Astrocyte (in vitro differentiated cells and primary cell): ENCODE measurements at regions not wholly inside any gene's neighbourhood (a gene's known extent, or its start where the extent isn't known, plus 50 kb on each side); places are given as distances from the start of the nearest gene placed in this dataset.

Experiments
- DNase-seq: peaks from one replicate; pipeline ENCODE4 v3.0.0-alpha.2; 2010; ENCODE audit warnings: low read depth
- FAIRE-seq: peaks from 2 replicates; lab custom pipeline; 2011; peaks lifted over from hg19 to GRCh38; lab: Jason Lieb, UNC
- H2AFZ ChIP-seq: 2 replicates; pipeline ENCODE4 v1.6.0; 2012; ENCODE audit warnings: low read depth, low read length, inconsistent platforms
- H3K27ac ChIP-seq: 2 replicates; pipeline ENCODE4 v1.5.1; 2011; ENCODE audit warnings: low read depth, low read length, inconsistent platforms
- H3K27me3 ChIP-seq: 2 replicates; pipeline ENCODE4 v1.6.0; 2011; ENCODE audit warnings: low read length, inconsistent platforms; ENCODE audit not compliant: insufficient read depth
- H3K36me3 ChIP-seq: 2 replicates; pipeline ENCODE4 v1.5.1; 2011; ENCODE audit warnings: low read length, inconsistent platforms; ENCODE audit not compliant: insufficient read depth
- H3K4me1 ChIP-seq: 2 replicates; pipeline ENCODE4 v1.5.1; 2011; ENCODE audit warnings: low read length, inconsistent platforms; ENCODE audit not compliant: insufficient read depth
- H3K4me2 ChIP-seq: 2 replicates; pipeline ENCODE4 v1.6.0; 2012; ENCODE audit warnings: low read length, inconsistent platforms
- H3K4me3 ChIP-seq: 2 replicates; pipeline ENCODE4 v1.5.1; 2011; ENCODE audit warnings: low read depth, mild to moderate bottlenecking, low read length, inconsistent platforms; ENCODE audit not compliant: insufficient read depth
- H3K79me2 ChIP-seq: 2 replicates; pipeline ENCODE4 v1.6.0; 2012; ENCODE audit warnings: mild to moderate bottlenecking, low read length, inconsistent platforms; ENCODE audit not compliant: insufficient read depth
- H3K9ac ChIP-seq: 2 replicates; pipeline ENCODE4 v1.6.0; 2012; ENCODE audit warnings: mild to moderate bottlenecking, low read length, inconsistent platforms
- H3K9me3 ChIP-seq: 2 replicates; pipeline ENCODE4 v1.5.1; 2012; ENCODE audit warnings: low read depth, mild to moderate bottlenecking, low read length, inconsistent platforms; ENCODE audit not compliant: insufficient read depth
- H4K20me1 ChIP-seq: 2 replicates; pipeline ENCODE4 v1.6.0; 2012; ENCODE audit warnings: low read length, inconsistent platforms; ENCODE audit not compliant: insufficient read depth
- H3K27ac Mint-ChIP-seq: one replicate; pipeline ENCODE4 v1.8.0; 2021; ENCODE audit warnings: mild to moderate bottlenecking, mixed read lengths; ENCODE audit not compliant: unreplicated experiment
- H3K27me3 Mint-ChIP-seq: one replicate; pipeline ENCODE4 v1.8.0; 2021; ENCODE audit warnings: low read depth, mixed read lengths; ENCODE audit not compliant: unreplicated experiment
- H3K36me3 Mint-ChIP-seq: one replicate; pipeline ENCODE4 v1.8.0; 2021; ENCODE audit warnings: low read depth, mixed read lengths; ENCODE audit not compliant: unreplicated experiment
- H3K4me1 Mint-ChIP-seq: one replicate; pipeline ENCODE4 v1.8.0; 2021; ENCODE audit warnings: low read depth, mixed read lengths; ENCODE audit not compliant: unreplicated experiment
- H3K4me3 Mint-ChIP-seq: one replicate; pipeline ENCODE4 v1.8.0; 2021; ENCODE audit warnings: mild to moderate bottlenecking, moderate library complexity, mixed read lengths; ENCODE audit not compliant: unreplicated experiment
- H3K9me3 Mint-ChIP-seq: one replicate; pipeline ENCODE4 v1.8.0; 2021; ENCODE audit warnings: mild to moderate bottlenecking, mixed read lengths; ENCODE audit not compliant: unreplicated experiment
- EZH2 ChIP-seq: IDR thresholded peaks from 2 replicates; pipeline ENCODE4 v1.6.1; 2012; ENCODE audit warnings: mild to moderate bottlenecking, low read length, inconsistent platforms; ENCODE audit not compliant: insufficient read depth
- TF ChIP-seq, protein P1 (sequence below): IDR thresholded peaks from 2 replicates; pipeline ENCODE4 v1.5.1; 2011; ENCODE audit warnings: low read depth, mild to moderate bottlenecking, inconsistent platforms, low read length, moderate library complexity; ENCODE audit not compliant: insufficient read depth

DNA sequence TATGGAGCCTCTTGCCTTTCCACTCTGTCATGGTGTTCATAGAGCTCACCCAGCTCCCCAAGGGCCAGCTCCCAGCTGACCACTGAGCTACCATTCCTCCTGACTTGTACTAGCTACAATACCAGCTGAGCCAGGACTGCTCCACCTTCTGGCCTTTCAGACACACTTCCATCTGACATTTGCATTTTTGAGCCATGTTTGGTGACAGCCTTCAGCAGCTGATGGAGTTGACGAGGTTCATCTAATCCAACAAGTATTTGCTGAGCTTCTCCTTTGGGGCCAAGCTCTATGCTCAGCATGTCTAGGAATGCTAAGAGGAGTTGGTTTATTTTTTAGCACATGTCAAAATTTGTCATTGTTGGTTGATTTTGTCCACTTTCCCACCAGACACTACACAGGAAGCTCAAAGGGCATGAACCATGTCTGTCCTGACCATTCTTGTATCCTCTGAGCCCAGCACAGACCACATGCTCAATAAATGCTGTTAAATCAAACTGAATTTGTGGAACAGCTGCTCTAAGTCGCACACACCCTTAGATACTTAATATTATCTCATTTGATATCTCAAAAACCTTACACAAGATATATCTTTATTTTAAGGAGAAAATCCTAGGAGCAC, 142.6 kb upstream of the PPARGC1A start:
- Histone ChIP-seq H3K4me2 (no peak overlapping the region), H3K36me3 (no peaks in the 10 kb centered on the region), H2AFZ (no peak overlapping the region), H3K4me1 (no peaks in the 10 kb centered on the region), H3K79me2 (no peaks in the 10 kb centered on the region), H3K27ac (no peak overlapping the region), H3K27me3 (no peaks in the 10 kb centered on the region), H3K9ac (no peak overlapping the region), H3K9me3 (no peaks in the 10 kb centered on the region), H3K4me3 (no peak overlapping the region), H4K20me1 (no peaks in the 10 kb centered on the region)
- Mint-ChIP-seq H3K4me1 (peaks cover 2% of the 10 kb centered on the region), H3K9me3 (no peaks in the 10 kb centered on the region), H3K27ac (no peak overlapping the region), H3K4me3 (no peak overlapping the region), H3K36me3 (no peaks in the 10 kb centered on the region), H3K27me3 (no peaks in the 10 kb centered on the region)
- DNase-seq: no peak
- no peak for FAIRE-seq
- no peak for TF ChIP-seq EZH2
- TF ChIP-seq, protein P1, sequence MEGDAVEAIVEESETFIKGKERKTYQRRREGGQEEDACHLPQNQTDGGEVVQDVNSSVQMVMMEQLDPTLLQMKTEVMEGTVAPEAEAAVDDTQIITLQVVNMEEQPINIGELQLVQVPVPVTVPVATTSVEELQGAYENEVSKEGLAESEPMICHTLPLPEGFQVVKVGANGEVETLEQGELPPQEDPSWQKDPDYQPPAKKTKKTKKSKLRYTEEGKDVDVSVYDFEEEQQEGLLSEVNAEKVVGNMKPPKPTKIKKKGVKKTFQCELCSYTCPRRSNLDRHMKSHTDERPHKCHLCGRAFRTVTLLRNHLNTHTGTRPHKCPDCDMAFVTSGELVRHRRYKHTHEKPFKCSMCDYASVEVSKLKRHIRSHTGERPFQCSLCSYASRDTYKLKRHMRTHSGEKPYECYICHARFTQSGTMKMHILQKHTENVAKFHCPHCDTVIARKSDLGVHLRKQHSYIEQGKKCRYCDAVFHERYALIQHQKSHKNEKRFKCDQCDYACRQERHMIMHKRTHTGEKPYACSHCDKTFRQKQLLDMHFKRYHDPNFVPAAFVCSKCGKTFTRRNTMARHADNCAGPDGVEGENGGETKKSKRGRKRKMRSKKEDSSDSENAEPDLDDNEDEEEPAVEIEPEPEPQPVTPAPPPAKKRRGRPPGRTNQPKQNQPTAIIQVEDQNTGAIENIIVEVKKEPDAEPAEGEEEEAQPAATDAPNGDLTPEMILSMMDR: peak; percentile 11

DNA sequence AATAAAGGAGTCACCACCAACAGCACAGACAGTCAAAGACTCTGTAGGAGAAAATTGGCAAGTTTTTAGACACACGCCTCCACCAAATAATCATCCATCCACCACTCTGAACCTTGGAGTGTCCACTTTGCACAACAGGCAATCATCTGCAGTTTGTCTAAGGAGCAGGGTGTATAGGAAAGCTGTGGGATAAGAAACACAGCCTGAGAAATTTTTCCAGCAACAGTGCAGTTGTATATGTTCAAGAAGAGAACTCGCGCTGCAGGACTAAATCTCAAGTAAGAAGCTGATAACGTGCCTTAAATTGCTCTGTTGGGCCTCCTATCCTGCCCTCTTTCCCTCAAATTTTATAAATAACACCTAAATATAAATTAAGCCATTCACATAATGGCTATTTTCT, 136.7 kb upstream of the PPARGC1A start:
- peaks cover 2% of the 10 kb centered on the region for H3K27me3 ChIP-seq
- H3K4me2 ChIP-seq: no peak overlapping the region
- H3K4me1 ChIP-seq: no peaks in the 10 kb centered on the region
- Mint-ChIP-seq H3K36me3 (no peaks in the 10 kb centered on the region), H3K27ac (no peak overlapping the region), H3K4me1 (peaks cover 2% of the 10 kb centered on the region), H3K4me3 (no peak overlapping the region), H3K9me3 (no peaks in the 10 kb centered on the region), H3K27me3 (peaks cover 5% of the 10 kb centered on the region)
- DNase-seq: no peak
- no peak for FAIRE-seq
- no peaks in the 10 kb centered on the region for H3K9me3 ChIP-seq
- H3K36me3 ChIP-seq: no peaks in the 10 kb centered on the region
- H4K20me1 ChIP-seq: no peaks in the 10 kb centered on the region
- TF ChIP-seq EZH2: no peak
- TF ChIP-seq, protein P1: no peak
- no peak overlapping the region for H3K27ac ChIP-seq
- no peak overlapping the region for H2AFZ ChIP-seq
- H3K9ac ChIP-seq: no peak overlapping the region
- no peak overlapping the region for H3K4me3 ChIP-seq
- no peaks in the 10 kb centered on the region for H3K79me2 ChIP-seq

DNA sequence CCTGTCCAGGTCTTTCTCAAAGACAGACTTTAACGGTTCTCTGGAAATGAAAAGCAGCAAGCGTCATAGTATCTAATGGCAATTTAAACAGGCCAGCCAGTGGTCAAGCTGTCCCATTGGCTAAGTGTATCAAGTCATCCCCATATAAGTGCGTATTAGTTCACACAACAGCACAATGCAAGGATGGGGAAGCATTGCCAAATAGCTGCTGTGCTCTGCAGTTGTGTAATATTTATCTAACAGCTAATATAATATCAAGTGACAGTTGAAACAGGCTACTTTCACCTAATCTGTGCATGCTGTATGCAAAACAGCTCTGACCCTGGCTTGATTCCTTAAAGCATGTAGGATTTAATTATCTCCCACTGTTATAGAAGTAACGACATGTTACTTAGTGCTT, 134.8 kb upstream of the PPARGC1A start:
- peaks cover 9% of the 10 kb centered on the region for H3K27me3 Mint-ChIP-seq

More for the DNA sequence above, 134.8 kb upstream of the PPARGC1A start:
- no peak for TF ChIP-seq EZH2
- TF ChIP-seq, protein P1: no peak
- H3K36me3 ChIP-seq: no peaks in the 10 kb centered on the region
- FAIRE-seq (no peak), DNase-seq (no peak)
- H3K4me1 ChIP-seq: no peaks in the 10 kb centered on the region
- no peak overlapping the region for H3K4me3 ChIP-seq
- Mint-ChIP-seq H3K9me3 (no peaks in the 10 kb centered on the region), H3K4me3 (no peak overlapping the region), H3K27ac (peak overlapping the region; percentile 4), H3K4me1 (peaks cover 3% of the 10 kb centered on the region), H3K36me3 (no peaks in the 10 kb centered on the region)
- H3K9me3 ChIP-seq: no peaks in the 10 kb centered on the region
- H3K79me2 ChIP-seq: no peaks in the 10 kb centered on the region
- no peak overlapping the region for H2AFZ ChIP-seq
- H4K20me1 ChIP-seq: no peaks in the 10 kb centered on the region
- no peak overlapping the region for H3K9ac ChIP-seq
- H3K27ac ChIP-seq: no peak overlapping the region
- H3K4me2 ChIP-seq: no peak overlapping the region
- H3K27me3 ChIP-seq: peaks cover 3% of the 10 kb centered on the region
